ENCODE measurements at regions not wholly inside any gene's neighbourhood (a gene's known extent, or its start where the extent isn't known, plus 50 kb on each side); places are given as distances from the start of the nearest gene placed in this dataset.

DNA sequence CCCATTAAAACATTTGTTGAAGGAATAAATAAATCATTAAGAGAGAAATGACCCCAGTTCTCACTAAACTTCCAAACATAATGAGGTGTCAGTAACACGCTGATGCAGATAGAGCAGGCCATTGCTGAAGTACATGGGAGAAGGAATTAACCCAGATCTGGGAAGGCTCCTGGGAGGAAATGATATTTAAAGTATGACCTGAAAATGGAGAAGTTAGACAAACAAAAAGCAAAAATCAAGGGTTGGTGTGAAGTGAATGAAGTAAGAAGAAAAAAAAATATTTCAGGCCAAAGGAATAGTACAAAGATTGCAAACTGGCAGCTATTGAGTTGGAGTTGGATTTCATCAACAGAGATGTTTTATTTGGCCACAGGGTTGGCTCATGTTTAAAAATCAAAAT lies 71.4 kb downstream of the RGS2 start:
- TF ChIP-seq EZH2 (IDR thresholded peaks at IDR 0.05; ENCODE audit: insufficient read depth, poor library complexity, severe bottlenecking) (no peak), EZH2phosphoT487 (IDR thresholded peaks at IDR 0.05; ENCODE audit: insufficient read depth, low read depth) (no peak)

Data from GM23248 (cell line).